GM12875 (cell line): ENCODE measurements at regions not wholly inside any gene's neighbourhood (a gene's known extent, or its start where the extent isn't known, plus 50 kb on each side); places are given as distances from the start of the nearest gene placed in this dataset.

ENCODE experiments used
- H3K4me3 ChIP-seq: one replicate; pipeline ENCODE4 v1.5.1; 2011; ENCODE audit warnings: low read depth, low read length, control low read depth
- CTCF ChIP-seq: IDR thresholded peaks from 2 replicates; pipeline ENCODE4 v1.5.1; 2011; ENCODE audit warnings: low read depth, mild to moderate bottlenecking, control low read depth, inconsistent platforms, low read length, moderate library complexity, borderline replicate concordance; ENCODE audit not compliant: insufficient read depth

GRCh38 chrX:20666331-20666730 lies 399.6 kb upstream of the RPS6KA3 start:
- TF ChIP-seq CTCF, result no peak
- H3K4me3 ChIP-seq, result no peak overlapping the region

GRCh38 chrX:20665481-20665880 lies 398.8 kb upstream of the RPS6KA3 start:
- TF ChIP-seq CTCF, result no peak
- H3K4me3 ChIP-seq, result no peak overlapping the region

- no peak overlapping the region for H3K4me3 ChIP-seq
- no peak for TF ChIP-seq CTCF
Observed at GRCh38 chrX:20664774-20665173, 398.1 kb upstream of the RPS6KA3 start.

- no peak for TF ChIP-seq CTCF
- no peak overlapping the region for H3K4me3 ChIP-seq
Observed at GRCh38 chrX:20664131-20664530, 397.4 kb upstream of the RPS6KA3 start.

GRCh38 chrX:20663336-20663735 lies 396.6 kb upstream of the RPS6KA3 start:
- no peak for TF ChIP-seq CTCF
- H3K4me3 ChIP-seq, result no peak overlapping the region

GRCh38 chrX:20656721-20657120 lies 390.0 kb upstream of the RPS6KA3 start:
- no peak for TF ChIP-seq CTCF
- no peak overlapping the region for H3K4me3 ChIP-seq

- TF ChIP-seq CTCF, result no peak
- H3K4me3 ChIP-seq, result no peak overlapping the region
Observed at GRCh38 chrX:20654596-20655106, 387.9 kb upstream of the RPS6KA3 start.
